HEK293T (cell line): ENCODE measurements at regions not wholly inside any gene's neighbourhood (a gene's known extent, or its start where the extent isn't known, plus 50 kb on each side); places are given as distances from the start of the nearest gene placed in this dataset.

Source experiments
- CTCF ChIA-PET: fragments of 350-600 bp; formaldehyde crosslinking; extraction: SDS; loops from one replicate; lab custom pipeline; 2021; ENCODE audit warnings: antibody characterized with exemption, inconsistent platforms; lab: Yijun Ruan, JAX
- POLR2A ChIA-PET: fragments of 350-600 bp; formaldehyde crosslinking; extraction: SDS; loops from one replicate; lab custom pipeline; 2020; ENCODE audit warnings: antibody characterized with exemption, inconsistent platforms; lab: Yijun Ruan, JAX
- DNase-seq: peaks from one replicate; pipeline ENCODE4 v3.0.0; 2012; ENCODE audit warnings: mixed read lengths; ENCODE audit errors: extremely low spot score
- ARNT ChIP-seq: fragments of 450-650 bp; IDR thresholded peaks from 2 replicates; pipeline ENCODE4 v1.6.1; 2017; ENCODE audit warnings: mild to moderate bottlenecking
- BHLHE40 ChIP-seq: fragments of 450-650 bp; IDR thresholded peaks from 2 replicates; pipeline ENCODE4 v1.6.1; 2016; ENCODE audit warnings: mild to moderate bottlenecking, moderate library complexity, borderline replicate concordance
- CTBP1 ChIP-seq: fragments of 450-650 bp; IDR thresholded peaks from 2 replicates; pipeline ENCODE4 v1.6.1; 2016; ENCODE audit warnings: borderline replicate concordance
- ELF4 ChIP-seq: fragments of 450-650 bp; IDR thresholded peaks from 2 replicates; pipeline ENCODE4 v1.6.1; 2017; ENCODE audit warnings: antibody characterized with exemption
- FOXA1 ChIP-seq: fragments of 450-650 bp; IDR thresholded peaks from 2 replicates; pipeline ENCODE4 v1.6.1; 2016; ENCODE audit warnings: mild to moderate bottlenecking
- FOXK2 ChIP-seq: fragments of 450-650 bp; IDR thresholded peaks from 2 replicates; pipeline ENCODE4 v1.6.1; 2016; ENCODE audit warnings: mild to moderate bottlenecking
- FOXM1 ChIP-seq: fragments of 450-650 bp; IDR thresholded peaks from 2 replicates; pipeline ENCODE4 v1.6.1; 2017; ENCODE audit warnings: mild to moderate bottlenecking, borderline replicate concordance
- HDGF ChIP-seq: fragments of 450-650 bp; IDR thresholded peaks from 2 replicates; pipeline ENCODE4 v1.6.1; 2017; ENCODE audit warnings: antibody characterized with exemption, borderline replicate concordance
- L3MBTL2 ChIP-seq: fragments of 450-650 bp; conservative IDR thresholded peaks from 2 replicates; pipeline ENCODE4 v1.6.1; 2016; ENCODE audit warnings: mild to moderate bottlenecking
- LEF1 ChIP-seq: fragments of 450-650 bp; IDR thresholded peaks from 2 replicates; pipeline ENCODE4 v1.6.1; 2017; ENCODE audit warnings: mild to moderate bottlenecking, borderline replicate concordance
- NFRKB ChIP-seq: fragments of 450-650 bp; IDR thresholded peaks from 2 replicates; pipeline ENCODE4 v1.6.1; 2016; ENCODE audit warnings: mild to moderate bottlenecking, moderate library complexity
- PKNOX1 ChIP-seq: fragments of 450-650 bp; IDR thresholded peaks from 2 replicates; pipeline ENCODE4 v1.6.1; 2016
- SP1 ChIP-seq: fragments of 450-650 bp; IDR thresholded peaks from 2 replicates; pipeline ENCODE4 v1.6.1; 2017
- SUZ12 ChIP-seq: fragments of 450-650 bp; IDR thresholded peaks from 2 replicates; pipeline ENCODE4 v1.6.1; 2016; ENCODE audit warnings: mild to moderate bottlenecking
- TARDBP ChIP-seq: fragments of 450-650 bp; IDR thresholded peaks from 2 replicates; pipeline ENCODE4 v1.6.1; 2016
- ZNF384 ChIP-seq: fragments of 450-650 bp; IDR thresholded peaks from 2 replicates; pipeline ENCODE4 v1.6.1; 2016

- no peak for DNase-seq
- ChIA-PET CTCF (no interaction called here), POLR2A (no interaction called here)
- no peak for TF ChIP-seq PKNOX1
- no peak for TF ChIP-seq ELF4
- TF ChIP-seq HDGF, result no peak
- no peak for TF ChIP-seq ZNF384
- no peak for TF ChIP-seq CTBP1
- TF ChIP-seq BHLHE40, result no peak
- TF ChIP-seq NFRKB, result no peak
Measured at GRCh38 chr3:182438398-182438797, 354.9 kb upstream of the ATP11B start.

GRCh38 chr3:182440101-182440500 lies 353.2 kb upstream of the ATP11B start:
- no peak for DNase-seq
- TF ChIP-seq PKNOX1 (no peak), L3MBTL2 (no peak), NFRKB (no peak), LEF1 (no peak), CTBP1 (no peak), SUZ12 (no peak), FOXK2 (no peak), BHLHE40 (no peak), ELF4 (no peak), ARNT (no peak), HDGF (no peak), FOXA1 (no peak), ZNF384 (no peak), TARDBP (no peak), FOXM1 (no peak)
- ChIA-PET POLR2A (no interaction called here), CTCF (no interaction called here)

GRCh38 chr3:182445576-182445975 lies 347.7 kb upstream of the ATP11B start:
- ChIA-PET POLR2A (no interaction called here), CTCF (no interaction called here)
- TF ChIP-seq ELF4, result no peak
- TF ChIP-seq HDGF, result no peak
- no peak for TF ChIP-seq CTBP1
- no peak for TF ChIP-seq FOXA1
- no peak for TF ChIP-seq PKNOX1
- DNase-seq, result no peak

- ChIA-PET POLR2A (no interaction called here), CTCF (no interaction called here)
- no peak for DNase-seq
- TF ChIP-seq TARDBP (no peak), NFRKB (no peak), FOXA1 (no peak), SUZ12 (no peak), ELF4 (no peak), LEF1 (no peak), ZNF384 (no peak), HDGF (no peak), SP1 (no peak), PKNOX1 (no peak), FOXK2 (no peak)
Measured at GRCh38 chr3:182450942-182451787, 342.1 kb upstream of the ATP11B start.

GRCh38 chr3:182451871-182452270 lies 341.4 kb upstream of the ATP11B start:
- CTCF ChIA-PET, result no interaction called here
- no peak for DNase-seq
- POLR2A ChIA-PET, result interaction anchor here (0.6 kb wide), 1 partner anchor 13 kb away, joined by 3 read pairs; no protein-coding TSS in a partner anchor
- no peak for TF ChIP-seq NFRKB
- TF ChIP-seq ARNT, result no peak
- TF ChIP-seq HDGF, result no peak
- no peak for TF ChIP-seq ZNF384
- no peak for TF ChIP-seq PKNOX1
- no peak for TF ChIP-seq TARDBP
- TF ChIP-seq CTBP1, result no peak
- no peak for TF ChIP-seq LEF1
- TF ChIP-seq SUZ12, result no peak
- TF ChIP-seq BHLHE40, result no peak
- no peak for TF ChIP-seq ELF4
- no peak for TF ChIP-seq L3MBTL2
- no peak for TF ChIP-seq SP1
- TF ChIP-seq FOXK2, result no peak
- TF ChIP-seq FOXA1, result no peak
- TF ChIP-seq FOXM1, result no peak
